ENCODE measurements at regions not wholly inside any gene's neighbourhood (a gene's known extent, or its start where the extent isn't known, plus 50 kb on each side); places are given as distances from the start of the nearest gene placed in this dataset.
"Not testable (repeated sequence)": the region's sequence is repeated elsewhere in the genome, so short reads cannot be mapped to it uniquely, and the experiment has no call there.

- in situ Hi-C loops (cut with MboI): no loop called here
- no peak for TF ChIP-seq EZH2 (IDR thresholded peaks at IDR 0.05; ENCODE audit: insufficient read depth, poor library complexity, severe bottlenecking)
- TF ChIP-seq EZH2phosphoT487 (IDR thresholded peaks at IDR 0.05; ENCODE audit: insufficient read depth, low read depth): no peak
- Histone ChIP-seq H2AFZ (peak overlapping the region; percentile 41; the same call in 1 of the 2 replicates), H3K4me3 (no peak overlapping the region), H3K79me2 (ENCODE audit: insufficient read depth) (no peaks in the 10 kb centered on the region), H3F3A (ENCODE audit: insufficient read depth) (0 out of 2 replicates have a peak, but pooled peaks cover 6% of the 10 kb centered on the region), H3K27me3 (replicated peaks; ENCODE audit: insufficient read depth) (no peaks in the 10 kb centered on the region), H3K9me3 (ENCODE audit: low read depth) (no peaks in the 10 kb centered on the region), H3K9me2 (ENCODE audit: insufficient read depth) (no peaks in the 10 kb centered on the region), H4K20me1 (ENCODE audit: insufficient read depth) (no peaks in the 10 kb centered on the region), H3K4me2 (ENCODE audit: unreplicated experiment) (no peak overlapping the region), H3K27ac (no peak overlapping the region), H3K36me3 (ENCODE audit: low read depth) (no peaks in the 10 kb centered on the region), H3K4me1 (ENCODE audit: insufficient read depth) (peaks cover 4% of the 10 kb centered on the region), H3K9ac (no peak overlapping the region)
- WGBS, 2 experiments (ENCODE audit: low coverage in 1 of 2, low lambda C conversion rate in 2 of 2, missing lambda C conversion rate in 2 of 2): 66 to 69% methylated on average over 16 of the region's 16 CpGs
- peak; percentile 21 for DNase-seq
These were observed 167.8 kb upstream of the AUTS2 start for GRCh38 chr7:69430384-69431021.

- 82% methylated on average over 4 of the region's 4 CpGs for WGBS, 2 experiments (ENCODE audit: low coverage in 1 of 2, low lambda C conversion rate in 2 of 2, missing lambda C conversion rate in 2 of 2)
- H4K20me1 ChIP-seq (ENCODE audit: insufficient read depth): no peaks in the 10 kb centered on the region
- H3K9me2 ChIP-seq (ENCODE audit: insufficient read depth): no peaks in the 10 kb centered on the region
- no peaks in the 10 kb centered on the region for H3K36me3 ChIP-seq (ENCODE audit: low read depth)
- H2AFZ ChIP-seq: no peak overlapping the region
- no peaks in the 10 kb centered on the region for H3K27me3 ChIP-seq (replicated peaks; ENCODE audit: insufficient read depth)
- 0 out of 2 replicates have a peak, but pooled peaks cover 6% of the 10 kb centered on the region for H3F3A ChIP-seq (ENCODE audit: insufficient read depth)
- no peak overlapping the region for H3K4me3 ChIP-seq
- no peaks in the 10 kb centered on the region for H3K9me3 ChIP-seq (ENCODE audit: low read depth)
- in situ Hi-C loops (cut with MboI): no loop called here
- H3K4me1 ChIP-seq (ENCODE audit: insufficient read depth): peaks cover 4% of the 10 kb centered on the region
- DNase-seq: no peak
- H3K27ac ChIP-seq: no peak overlapping the region
- no peak for TF ChIP-seq EZH2 (IDR thresholded peaks at IDR 0.05; ENCODE audit: insufficient read depth, poor library complexity, severe bottlenecking)
- no peak for TF ChIP-seq EZH2phosphoT487 (IDR thresholded peaks at IDR 0.05; ENCODE audit: insufficient read depth, low read depth)
- H3K4me2 ChIP-seq (ENCODE audit: unreplicated experiment): no peak overlapping the region
- H3K79me2 ChIP-seq (ENCODE audit: insufficient read depth): no peaks in the 10 kb centered on the region
- no peak overlapping the region for H3K9ac ChIP-seq
These were observed 166.6 kb upstream of the AUTS2 start for GRCh38 chr7:69431626-69432025.

GRCh38 chr7:69432276-69432675, 166.0 kb upstream of the AUTS2 start:
- H3F3A ChIP-seq (ENCODE audit: insufficient read depth); H3K9ac ChIP-seq; H4K20me1 ChIP-seq (ENCODE audit: insufficient read depth); H3K79me2 ChIP-seq (ENCODE audit: insufficient read depth); H3K36me3 ChIP-seq (ENCODE audit: low read depth); H3K9me3 ChIP-seq (ENCODE audit: low read depth); H3K4me3 ChIP-seq; H2AFZ ChIP-seq; H3K4me2 ChIP-seq (ENCODE audit: unreplicated experiment); H3K27me3 ChIP-seq (replicated peaks; ENCODE audit: insufficient read depth); H3K27ac ChIP-seq; H3K9me2 ChIP-seq (ENCODE audit: insufficient read depth); H3K4me1 ChIP-seq (ENCODE audit: insufficient read depth); in situ Hi-C loops (cut with MboI): not testable (repeated sequence)
- 8 to 11% methylated on average over 5 of the region's 5 CpGs for WGBS, 2 experiments (ENCODE audit: low coverage in 1 of 2, low lambda C conversion rate in 2 of 2, missing lambda C conversion rate in 2 of 2)
- DNase-seq: peak; percentile 7

- Histone ChIP-seq H3K79me2 (ENCODE audit: insufficient read depth) (no peaks in the 10 kb centered on the region), H3K4me3 (no peak overlapping the region), H3K27ac (no peak overlapping the region), H3K4me1 (ENCODE audit: insufficient read depth) (peaks cover 4% of the 10 kb centered on the region), H2AFZ (no peak overlapping the region), H4K20me1 (ENCODE audit: insufficient read depth) (no peaks in the 10 kb centered on the region), H3F3A (ENCODE audit: insufficient read depth) (0 out of 2 replicates have a peak, but pooled peaks cover 6% of the 10 kb centered on the region), H3K4me2 (ENCODE audit: unreplicated experiment) (no peak overlapping the region), H3K36me3 (ENCODE audit: low read depth) (no peaks in the 10 kb centered on the region), H3K9me2 (ENCODE audit: insufficient read depth) (no peaks in the 10 kb centered on the region), H3K9me3 (ENCODE audit: low read depth) (no peaks in the 10 kb centered on the region), H3K27me3 (replicated peaks; ENCODE audit: insufficient read depth) (no peaks in the 10 kb centered on the region), H3K9ac (no peak overlapping the region)
- TF ChIP-seq EZH2 (IDR thresholded peaks at IDR 0.05; ENCODE audit: insufficient read depth, poor library complexity, severe bottlenecking): no peak
- TF ChIP-seq EZH2phosphoT487 (IDR thresholded peaks at IDR 0.05; ENCODE audit: insufficient read depth, low read depth): no peak
- in situ Hi-C loops (cut with MboI): no loop called here
- 83 to 84% methylated on average over 1 of the region's 1 CpG for WGBS, 2 experiments (ENCODE audit: low coverage in 1 of 2, low lambda C conversion rate in 2 of 2, missing lambda C conversion rate in 2 of 2)
- no peak for DNase-seq
These were observed 165.2 kb upstream of the AUTS2 start for GRCh38 chr7:69433081-69433480.

Measured in GM23248 (cell line).